A549 (cell line): ENCODE measurements at regions not wholly inside any gene's neighbourhood (a gene's known extent, or its start where the extent isn't known, plus 50 kb on each side); places are given as distances from the start of the nearest gene placed in this dataset.

ENCODE experiments used
- ATAC-seq, 2 experiments: fragments of 200-7000 bp in 1 of 2; fragments of >200 bp in 1 of 2; cut with Nextera tagmentation in 1 of 2; cut with Tn5 transposase in 1 of 2; 3 replicates each; pipeline versions ENCODE4 v1.8.0 to v1.9.1; 2018 to 2020; ENCODE audit warnings: mild to moderate bottlenecking in 1 of 2, moderate library complexity in 1 of 2
- CTCF ChIA-PET: fragments of 300-600 bp; sonication (Branson Sonifier 250); formaldehyde crosslinking; extraction: SDS; loops from one replicate; lab custom pipeline; 2021; ENCODE audit warnings: antibody characterized with exemption, inconsistent platforms; lab: Yijun Ruan, JAX
- POLR2A ChIA-PET: fragments of 350-600 bp; formaldehyde crosslinking; extraction: SDS; loops from one replicate; lab custom pipeline; 2021; ENCODE audit warnings: antibody characterized with exemption, inconsistent platforms; lab: Yijun Ruan, JAX
- DNase-seq, 2 experiments: peaks; one replicate each; pipeline versions ENCODE4 v3.0.0 to v3.0.0-alpha.2; 2011 to 2016; ENCODE audit warnings: low read depth in 1 of 2, low spot score in 1 of 2
- FAIRE-seq: peaks from 2 replicates; lab custom pipeline; 2011; peaks lifted over from hg19 to GRCh38; lab: Jason Lieb, UNC
- H3K27ac ChIP-seq, 2 experiments: fragments of >200 bp; sonication (Bioruptor Twin); formaldehyde crosslinking; 3 replicates each; pipeline ENCODE4 v1.5.1; 2016 to 2017
- H3K4me1 ChIP-seq: fragments of >200 bp; sonication (Bioruptor Twin); formaldehyde crosslinking; 3 replicates; pipeline ENCODE4 v1.6.1; 2016
- H3K4me2 ChIP-seq: fragments of >200 bp; sonication (Bioruptor Twin); formaldehyde crosslinking; 3 replicates; pipeline ENCODE4 v1.6.1; 2016
- H3K4me3 ChIP-seq: fragments of >200 bp; sonication (Bioruptor Twin); formaldehyde crosslinking; 3 replicates; pipeline ENCODE4 v1.5.1; 2016
- H3K9me3 ChIP-seq: fragments of >200 bp; sonication (Bioruptor Twin); formaldehyde crosslinking; 3 replicates; pipeline ENCODE4 v1.6.1; 2016
- CEBPB ChIP-seq, 2 experiments: fragments of >200 bp in 1 of 2; sonication (Bioruptor Twin) in 1 of 2; formaldehyde crosslinking in 1 of 2; IDR thresholded peaks; 2 replicates each; pipeline ENCODE4 v1.6.1; 2012 to 2016
- E2F6 ChIP-seq: IDR thresholded peaks from 2 replicates; pipeline ENCODE4 v1.6.1; 2012; ENCODE audit warnings: low read depth, borderline replicate concordance
- EHMT2 ChIP-seq: fragments of 200-600 bp; sonication (generic); IDR thresholded peaks from 2 replicates; pipeline ENCODE4 v1.6.1; 2016; ENCODE audit warnings: antibody characterized with exemption, low read depth, mild to moderate bottlenecking, moderate library complexity
- GATA3 ChIP-seq: IDR thresholded peaks from 2 replicates; pipeline ENCODE4 v1.6.1; 2012; ENCODE audit warnings: borderline replicate concordance
- HMGXB4 ChIP-seq: fragments of 250-450 bp; sonication (Bioruptor Pico); IDR thresholded peaks from 2 replicates; pipeline ENCODE4 v1.5.0; 2021; ENCODE audit warnings: mild to moderate bottlenecking, moderate library complexity, borderline replicate concordance
- HOXB5 ChIP-seq: fragments of 250-450 bp; sonication (Bioruptor Pico); IDR thresholded peaks from 2 replicates; pipeline ENCODE4 v1.5.0; 2020; ENCODE audit warnings: mild to moderate bottlenecking, moderate library complexity
- KDM1A ChIP-seq: fragments of 200-600 bp; sonication (generic); IDR thresholded peaks from 2 replicates; pipeline ENCODE4 v1.6.1; 2016; ENCODE audit warnings: low read depth, mild to moderate bottlenecking
- MAX ChIP-seq: IDR thresholded peaks from 2 replicates; pipeline ENCODE4 v1.6.1; 2012
- PHF8 ChIP-seq: fragments of 200-600 bp; sonication (generic); IDR thresholded peaks from 2 replicates; pipeline ENCODE4 v1.6.1; 2016; ENCODE audit warnings: low read depth, mild to moderate bottlenecking, antibody characterized with exemption, moderate library complexity, borderline replicate concordance
- POLR2A ChIP-seq: IDR thresholded peaks from 2 replicates; pipeline ENCODE4 v1.6.1; 2012; ENCODE audit warnings: mild to moderate bottlenecking, low read length
- RARB ChIP-seq: fragments of 250-450 bp; sonication (Bioruptor Pico); IDR thresholded peaks from 2 replicates; pipeline ENCODE4 v1.8.0; 2021; ENCODE audit warnings: mild to moderate bottlenecking, moderate library complexity
- RFX5 ChIP-seq: fragments of 450-650 bp; IDR thresholded peaks from 2 replicates; pipeline ENCODE4 v1.7.1; 2014; ENCODE audit warnings: antibody characterized with exemption, mild to moderate bottlenecking, moderate library complexity
- SMC3 ChIP-seq: fragments of >200 bp; sonication (Bioruptor Twin); formaldehyde crosslinking; IDR thresholded peaks from 3 replicates; pipeline ENCODE4 v1.6.1; 2018; ENCODE audit warnings: inconsistent platforms
- ZSCAN20 ChIP-seq: fragments of 250-450 bp; sonication (Bioruptor Pico); IDR thresholded peaks from 2 replicates; pipeline ENCODE4 v1.8.0; 2022; ENCODE audit warnings: mild to moderate bottlenecking, moderate library complexity
- WGBS: methylation state at CpG from one replicate; pipeline ENCODE4 v1.1.6; 2017; ENCODE audit errors: missing lambda C conversion rate; 5-methylcytosine and 5-hydroxymethylcytosine counted together
- TF ChIP-seq, protein P1 (sequence below): fragments of >200 bp; sonication (Bioruptor Twin); formaldehyde crosslinking; IDR thresholded peaks from 3 replicates; pipeline ENCODE4 v1.5.1; 2016
- TF ChIP-seq, protein P2 (sequence below): fragments of >200 bp; sonication (Bioruptor Twin); formaldehyde crosslinking; IDR thresholded peaks from 2 replicates; pipeline ENCODE4 v1.6.1; 2016
- TF ChIP-seq, protein P3 (sequence below): fragments of 150-350 bp; IDR thresholded peaks from 2 replicates; pipeline ENCODE4 v1.6.1; 2014; ENCODE audit warnings: low read depth, mild to moderate bottlenecking, low read length

DNA sequence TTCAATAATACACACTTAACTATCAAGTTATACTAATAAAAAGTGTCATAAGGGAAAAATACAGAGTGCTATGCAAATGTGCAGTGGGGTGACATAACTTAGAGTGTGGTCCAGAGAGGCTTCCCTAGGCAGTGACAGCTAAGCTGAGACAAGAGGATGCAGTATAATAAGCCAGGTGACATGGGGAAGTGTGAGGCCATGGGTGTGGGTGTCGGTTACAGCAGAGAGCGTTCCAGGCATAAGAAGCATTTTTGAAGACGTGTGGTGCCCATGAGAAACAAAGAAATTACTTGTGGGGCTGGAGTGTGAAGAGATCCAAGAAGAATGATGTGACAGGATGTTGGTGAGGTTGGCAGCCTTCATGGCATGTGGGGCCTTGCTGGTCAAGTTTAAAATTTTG is 78.1 kb upstream of the PICALM start:
- Histone ChIP-seq H3K4me3 (no peak overlapping the region), H3K4me2 (no peak overlapping the region), H3K4me1 (peaks cover 29% of the 10 kb centered on the region), H3K9me3 (no peaks in the 10 kb centered on the region), H3K27ac (no peak overlapping the region)
- ChIA-PET POLR2A (no interaction called here), CTCF (interaction anchor here (1.2 to 2.7 kb wide), 5 partner anchors 9 to 105 kb away, joined by 3 to 9 read pairs (median 4); partner anchors contain the start of gene PICALM)
- FAIRE-seq (no peak), DNase-seq (no peak), ATAC-seq (no peak)
- WGBS = 94% methylated on average over 3 of the region's 3 CpGs
- TF ChIP-seq, protein P1, sequence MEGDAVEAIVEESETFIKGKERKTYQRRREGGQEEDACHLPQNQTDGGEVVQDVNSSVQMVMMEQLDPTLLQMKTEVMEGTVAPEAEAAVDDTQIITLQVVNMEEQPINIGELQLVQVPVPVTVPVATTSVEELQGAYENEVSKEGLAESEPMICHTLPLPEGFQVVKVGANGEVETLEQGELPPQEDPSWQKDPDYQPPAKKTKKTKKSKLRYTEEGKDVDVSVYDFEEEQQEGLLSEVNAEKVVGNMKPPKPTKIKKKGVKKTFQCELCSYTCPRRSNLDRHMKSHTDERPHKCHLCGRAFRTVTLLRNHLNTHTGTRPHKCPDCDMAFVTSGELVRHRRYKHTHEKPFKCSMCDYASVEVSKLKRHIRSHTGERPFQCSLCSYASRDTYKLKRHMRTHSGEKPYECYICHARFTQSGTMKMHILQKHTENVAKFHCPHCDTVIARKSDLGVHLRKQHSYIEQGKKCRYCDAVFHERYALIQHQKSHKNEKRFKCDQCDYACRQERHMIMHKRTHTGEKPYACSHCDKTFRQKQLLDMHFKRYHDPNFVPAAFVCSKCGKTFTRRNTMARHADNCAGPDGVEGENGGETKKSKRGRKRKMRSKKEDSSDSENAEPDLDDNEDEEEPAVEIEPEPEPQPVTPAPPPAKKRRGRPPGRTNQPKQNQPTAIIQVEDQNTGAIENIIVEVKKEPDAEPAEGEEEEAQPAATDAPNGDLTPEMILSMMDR = no peak
- no peak for TF ChIP-seq ZSCAN20 (CRISPR knock-in tag)
- TF ChIP-seq, protein P2, sequence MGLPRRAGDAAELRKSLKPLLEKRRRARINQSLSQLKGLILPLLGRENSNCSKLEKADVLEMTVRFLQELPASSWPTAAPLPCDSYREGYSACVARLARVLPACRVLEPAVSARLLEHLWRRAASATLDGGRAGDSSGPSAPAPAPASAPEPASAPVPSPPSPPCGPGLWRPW = no peak
- no peak for TF ChIP-seq HOXB5 (CRISPR knock-in tag)
- TF ChIP-seq HMGXB4 (CRISPR knock-in tag) = no peak
- TF ChIP-seq, protein P3, sequence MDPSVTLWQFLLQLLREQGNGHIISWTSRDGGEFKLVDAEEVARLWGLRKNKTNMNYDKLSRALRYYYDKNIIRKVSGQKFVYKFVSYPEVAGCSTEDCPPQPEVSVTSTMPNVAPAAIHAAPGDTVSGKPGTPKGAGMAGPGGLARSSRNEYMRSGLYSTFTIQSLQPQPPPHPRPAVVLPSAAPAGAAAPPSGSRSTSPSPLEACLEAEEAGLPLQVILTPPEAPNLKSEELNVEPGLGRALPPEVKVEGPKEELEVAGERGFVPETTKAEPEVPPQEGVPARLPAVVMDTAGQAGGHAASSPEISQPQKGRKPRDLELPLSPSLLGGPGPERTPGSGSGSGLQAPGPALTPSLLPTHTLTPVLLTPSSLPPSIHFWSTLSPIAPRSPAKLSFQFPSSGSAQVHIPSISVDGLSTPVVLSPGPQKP = no peak
- TF ChIP-seq EHMT2 = no peak
- TF ChIP-seq RARB (CRISPR knock-in tag) = no peak
- TF ChIP-seq MAX = no peak
- TF ChIP-seq PHF8 = no peak

- TF ChIP-seq CEBPB (IDR thresholded peaks at IDR 0.05) (no peak), RFX5 (no peak), SMC3 (no peak), POLR2A (no peak), RARB (CRISPR knock-in tag) (no peak), E2F6 (no peak), GATA3 (no peak), KDM1A (no peak)
- TF ChIP-seq, protein P2 = no peak
- H3K4me2 ChIP-seq = peak overlapping the region; percentile 67
- peaks cover 15% of the 10 kb centered on the region for H3K4me1 ChIP-seq
- ChIA-PET POLR2A (no interaction called here), CTCF (interaction anchor here (0.9 kb wide), 1 partner anchor 104 kb away, joined by 3 read pairs; no protein-coding TSS in a partner anchor)
- no peak overlapping the region for H3K4me3 ChIP-seq
- ATAC-seq = 0 out of 6 replicates have a peak, but pooled peaks of 1 of the 2 experiments have one; percentile 36
- no peak for DNase-seq
- H3K27ac ChIP-seq = peak overlapping the region; percentile 49 to 72; a peak in 5 of 6 replicates
- WGBS = 44% methylated on average over 5 of the region's 5 CpGs
- no peaks in the 10 kb centered on the region for H3K9me3 ChIP-seq
- FAIRE-seq = no peak
Measured at GRCh38 chr11:86145439-86146156, 76.7 kb upstream of the PICALM start.
